NCI-H2196 (cell line): ENCODE measurements at regions not wholly inside any gene's neighbourhood (a gene's known extent, or its start where the extent isn't known, plus 50 kb on each side); places are given as distances from the start of the nearest gene placed in this dataset.

Source experiments
- DNase-seq: peaks from one replicate; lab custom pipeline; 2025; ENCODE audit not compliant: unreplicated experiment; lab: John Stamatoyannopoulos, UW

- no peak for DNase-seq
These were observed 488.1 kb upstream of the KLF12 start for GRCh38 chr13:74622284-74622683.

DNA sequence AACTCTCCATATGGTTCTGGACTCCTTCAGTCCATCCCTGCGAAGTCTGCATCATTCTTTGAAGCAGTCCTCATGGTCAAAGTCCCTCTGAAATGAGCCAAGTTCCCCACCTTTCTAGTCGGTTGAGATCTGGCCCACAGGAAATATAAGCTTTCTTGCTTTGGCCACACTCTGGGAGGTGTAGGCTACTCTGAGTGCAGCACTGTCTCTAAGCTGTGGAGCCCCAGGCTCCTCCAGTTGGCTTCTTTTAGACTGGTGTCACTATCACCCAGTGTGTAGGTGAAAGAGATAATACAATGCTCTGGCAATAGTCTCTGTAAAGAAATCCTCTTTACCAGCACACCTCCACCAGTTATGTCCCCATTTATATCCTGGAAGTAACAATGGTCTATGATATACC, 486.5 kb upstream of the KLF12 start:
- DNase-seq: no peak

GRCh38 chr13:74620308-74620707, 486.1 kb upstream of the KLF12 start:
- DNase-seq: no peak

DNA sequence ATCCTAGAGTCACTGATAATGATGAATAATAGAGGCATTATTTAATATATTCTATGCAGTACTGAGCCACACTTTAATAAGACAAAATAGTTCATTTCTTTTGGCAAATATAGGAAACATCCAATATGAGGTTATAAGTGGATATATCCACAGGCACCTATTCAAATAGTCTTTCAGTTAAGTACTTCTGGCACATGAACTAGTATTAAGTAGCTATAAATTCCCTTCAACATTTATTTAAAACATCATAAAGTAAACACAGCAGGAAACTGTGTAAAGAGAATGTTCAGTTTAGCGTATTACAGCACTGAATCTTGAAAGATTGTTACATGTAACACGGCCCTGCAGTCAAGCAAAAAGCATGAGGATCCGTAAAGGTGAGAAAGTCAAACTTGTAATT, 463.3 kb upstream of the KLF12 start:
- no peak for DNase-seq

DNA sequence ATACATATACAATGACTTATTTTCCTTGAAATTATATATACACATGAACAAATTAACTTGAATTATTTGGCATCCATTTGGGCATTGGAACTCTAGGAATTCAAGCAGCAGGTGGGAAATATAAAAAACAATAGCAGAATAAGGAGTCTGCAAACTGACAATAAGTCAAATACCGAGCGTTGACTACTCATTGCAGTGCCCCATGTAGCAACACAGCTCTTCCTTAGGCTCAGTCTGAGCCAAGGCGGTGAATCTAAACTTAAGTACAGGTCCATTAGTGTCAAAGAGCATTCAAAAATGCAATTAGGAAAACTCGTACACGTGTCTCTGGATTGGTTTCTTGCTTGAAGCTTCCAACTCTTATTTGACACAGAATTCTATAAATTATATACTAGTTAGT, 462.5 kb upstream of the KLF12 start:
- DNase-seq: no peak

DNA sequence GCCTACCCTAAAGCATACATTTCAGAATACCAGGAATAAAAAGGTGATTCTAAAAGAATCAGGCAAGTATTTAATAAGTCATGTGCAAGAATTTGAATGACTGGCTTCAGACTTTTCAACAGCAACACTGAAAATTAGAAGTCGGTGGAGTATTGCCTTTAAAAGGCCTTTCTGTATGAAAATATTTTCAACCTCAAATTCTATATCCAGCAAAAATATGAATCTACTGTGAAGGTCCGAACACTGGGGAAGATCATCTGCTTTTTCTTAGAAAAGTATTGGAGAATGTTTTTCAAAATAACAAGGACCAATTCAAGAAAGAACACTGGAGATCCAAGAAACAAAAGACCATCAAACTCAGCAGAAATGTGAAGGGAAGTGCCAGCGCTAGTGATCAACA, 459.5 kb upstream of the KLF12 start:
- DNase-seq: no peak

- DNase-seq: no peak
These were observed 452.6 kb upstream of the KLF12 start for GRCh38 chr13:74586847-74587246.

GRCh38 chr13:74576420-74576819, 442.2 kb upstream of the KLF12 start:
- no peak for DNase-seq

DNA sequence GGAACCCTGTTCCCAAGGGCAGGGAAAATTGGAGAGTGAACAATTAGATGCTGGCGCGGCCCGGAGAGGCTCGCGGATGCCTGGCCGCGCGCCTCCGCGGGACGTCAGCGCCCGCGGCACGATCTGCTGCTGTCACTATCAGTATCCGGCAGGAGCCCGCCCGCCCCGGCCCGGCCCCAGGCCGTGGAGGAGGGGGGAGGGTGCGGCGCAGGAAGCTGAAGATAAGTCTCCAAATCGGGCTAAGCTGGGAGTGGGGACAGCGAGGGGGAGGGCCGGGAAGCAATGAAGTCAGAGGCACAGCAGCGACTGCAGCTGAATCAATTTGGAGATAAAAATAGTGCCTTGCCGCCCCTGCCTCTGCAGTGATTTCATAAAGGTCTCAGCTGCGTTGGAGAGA, 441.5 kb upstream of the KLF12 start:
- no peak for DNase-seq

- no peak for DNase-seq
These were observed 440.9 kb upstream of the KLF12 start for GRCh38 chr13:74574964-74575728.

GRCh38 chr13:74573654-74574053, 439.4 kb upstream of the KLF12 start:
- DNase-seq: no peak

- no peak for DNase-seq
These were observed 437.6 kb upstream of the KLF12 start for GRCh38 chr13:74571811-74572210.

GRCh38 chr13:74570834-74571233, 436.6 kb upstream of the KLF12 start:
- no peak for DNase-seq

DNA sequence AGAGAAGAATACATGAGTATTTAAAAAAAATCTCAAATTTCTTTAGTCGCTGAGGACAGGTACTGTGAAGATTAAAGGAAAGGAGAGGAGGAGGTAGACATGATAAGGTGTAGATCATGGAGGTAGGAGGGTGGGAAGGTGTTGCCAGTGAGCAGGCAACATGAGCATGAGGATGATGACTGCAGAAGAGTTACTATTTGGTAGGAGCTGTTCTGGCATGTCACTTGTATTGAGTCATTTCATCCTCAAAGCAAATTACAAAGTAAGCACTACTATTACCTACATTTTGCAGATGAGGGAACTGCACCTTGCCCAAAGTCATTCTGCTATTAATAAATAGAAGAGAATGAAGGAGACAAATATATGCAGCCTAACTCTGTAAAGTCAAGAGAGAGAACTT, 435.8 kb upstream of the KLF12 start:
- DNase-seq: no peak

GRCh38 chr13:74569251-74569650, 435.0 kb upstream of the KLF12 start:
- no peak for DNase-seq

DNA sequence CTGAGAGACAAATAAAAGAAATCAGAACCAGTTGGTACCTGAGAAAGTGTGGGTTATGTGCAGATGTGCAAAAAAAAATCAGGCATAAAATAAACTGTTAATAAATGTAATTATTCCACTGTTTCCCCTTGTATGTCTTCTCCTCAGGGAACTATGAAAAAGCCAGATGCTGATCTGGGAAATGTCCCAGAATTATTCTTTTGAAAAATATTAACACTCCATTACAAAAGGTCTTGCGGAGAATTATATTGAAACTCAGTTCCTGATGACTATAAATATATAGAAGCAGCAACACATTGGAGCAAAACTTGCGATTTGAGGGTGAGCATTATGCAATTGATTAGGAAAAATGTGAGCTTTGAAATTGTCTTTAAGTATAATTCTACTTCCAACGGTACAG, 433.3 kb upstream of the KLF12 start:
- no peak for DNase-seq

GRCh38 chr13:74562381-74562780, 428.2 kb upstream of the KLF12 start:
- no peak for DNase-seq

GRCh38 chr13:74561155-74561554, 427.0 kb upstream of the KLF12 start:
- no peak for DNase-seq

GRCh38 chr13:74560325-74560724, 426.1 kb upstream of the KLF12 start:
- DNase-seq: no peak

DNA sequence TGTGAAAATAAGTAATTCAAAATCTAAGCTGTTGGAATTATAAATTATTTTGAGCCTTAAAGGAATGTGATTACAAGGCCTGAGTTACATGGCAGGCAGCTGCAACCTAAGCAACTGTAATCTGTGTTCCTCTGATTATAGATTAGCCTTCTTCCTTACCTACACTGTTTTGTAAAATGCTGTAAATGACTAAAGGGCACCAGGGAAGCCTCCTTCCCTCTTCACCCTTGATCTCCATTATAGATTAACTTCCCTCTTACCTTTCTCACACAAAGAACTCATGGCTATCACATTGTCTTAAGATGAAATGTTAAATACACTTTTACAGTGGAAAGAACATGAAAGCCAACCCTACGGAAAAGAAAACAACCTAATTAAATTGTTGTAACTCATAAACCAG, 423.7 kb upstream of the KLF12 start:
- DNase-seq: no peak

- no peak for DNase-seq
These were observed 421.6 kb upstream of the KLF12 start for GRCh38 chr13:74555651-74556420.

DNA sequence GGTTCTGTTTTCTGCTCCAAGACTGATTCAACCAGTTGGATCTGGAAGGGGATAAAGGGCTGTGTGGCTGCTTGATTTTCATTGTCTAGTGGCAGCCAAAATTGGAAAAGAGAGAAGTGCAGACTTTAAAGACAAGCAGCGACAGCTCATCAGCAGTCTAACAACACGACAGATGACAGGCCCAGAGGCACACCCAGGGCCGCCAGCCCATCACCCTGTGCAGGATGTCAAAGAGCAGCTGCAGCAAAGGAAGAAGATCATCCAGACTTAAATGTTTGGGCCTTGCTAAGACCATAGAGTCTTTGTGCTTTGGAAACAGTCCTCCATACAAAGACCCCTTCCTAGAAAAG, 421.0 kb upstream of the KLF12 start:
- no peak for DNase-seq
